ENCODE measurements at regions not wholly inside any gene's neighbourhood (a gene's known extent, or its start where the extent isn't known, plus 50 kb on each side); places are given as distances from the start of the nearest gene placed in this dataset.
"Not testable (repeated sequence)": the region's sequence is repeated elsewhere in the genome, so short reads cannot be mapped to it uniquely, and the experiment has no call there.

DNA sequence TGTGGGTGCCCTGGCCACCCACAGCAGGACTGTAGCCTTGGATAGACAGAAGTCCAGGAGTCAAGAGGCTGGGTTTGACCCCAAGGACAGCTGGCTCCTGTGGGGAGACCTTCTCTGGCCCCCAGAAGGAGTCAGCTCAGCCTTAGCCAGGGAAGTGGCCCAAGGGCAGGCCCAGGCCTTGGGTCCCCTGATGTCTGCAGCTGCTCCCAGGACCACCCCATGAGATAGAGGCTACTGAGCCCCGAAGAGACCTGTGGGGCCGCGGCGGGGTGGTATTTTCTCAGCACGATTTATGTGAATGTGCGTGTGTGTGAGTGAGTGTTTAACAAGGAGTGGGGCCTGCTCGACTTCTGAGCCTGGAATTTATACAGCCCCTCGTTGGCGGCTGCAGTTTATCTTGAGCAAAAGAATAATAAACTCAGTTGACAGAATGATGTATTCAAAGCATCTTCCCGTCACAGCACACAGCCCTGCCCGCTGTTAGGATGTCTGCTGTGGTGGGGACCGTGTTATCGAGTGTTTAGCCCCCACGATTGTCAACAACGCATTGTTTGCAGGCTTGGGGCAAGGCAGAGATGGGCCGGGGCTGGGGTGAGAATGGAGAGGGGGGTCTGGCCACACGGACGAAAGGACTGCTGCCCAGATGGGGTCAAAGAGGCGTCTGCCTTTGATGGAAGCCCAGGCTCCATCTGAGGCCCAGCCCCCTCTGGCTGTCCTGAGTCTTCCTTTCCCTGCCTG is 163.3 kb downstream of the VEGFA start:
- DNase-seq: no peak

DNA sequence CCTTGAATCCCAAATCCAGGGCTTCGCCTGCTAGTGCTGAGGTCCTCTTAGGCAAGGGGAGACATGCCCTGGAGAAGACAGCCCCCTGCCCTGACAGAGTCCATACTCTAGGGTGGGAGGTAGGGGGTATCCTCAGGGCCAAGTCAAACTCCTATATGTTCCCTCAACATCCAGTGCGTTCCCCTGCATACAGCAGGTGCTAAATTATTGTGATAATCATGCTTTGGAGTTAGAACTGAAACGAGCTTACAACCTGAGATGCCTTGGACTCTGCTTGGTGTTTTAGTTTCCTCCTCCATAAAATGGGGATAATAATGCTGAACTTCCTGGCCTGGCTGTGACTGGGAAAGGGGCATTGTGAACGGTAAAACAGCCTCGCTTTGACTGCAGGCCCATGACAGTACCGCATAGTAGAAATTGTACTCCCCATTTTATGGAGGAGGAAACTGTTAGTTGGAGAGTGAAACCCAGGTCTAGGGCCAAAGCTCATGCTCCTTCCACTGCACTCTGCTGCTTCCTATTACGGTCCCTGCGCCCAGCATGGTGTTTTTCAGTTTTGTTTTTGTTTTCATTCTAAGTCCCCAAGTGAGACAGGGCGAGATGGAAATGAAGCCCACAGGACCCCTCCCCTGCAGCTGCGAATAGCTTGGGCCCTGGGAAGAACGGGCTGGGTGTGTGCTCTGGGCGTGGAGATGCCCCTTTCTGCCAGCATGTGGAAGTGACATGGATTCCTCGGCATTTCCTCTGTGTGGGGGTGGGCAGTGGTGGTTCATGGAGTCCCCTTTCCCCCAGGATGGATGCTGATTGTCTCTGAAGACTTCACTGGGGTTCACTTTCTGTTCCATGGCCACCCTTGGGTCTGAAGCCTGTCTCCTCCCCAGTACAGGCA is 162.5 kb downstream of the VEGFA start:
- no peak for DNase-seq

DNA sequence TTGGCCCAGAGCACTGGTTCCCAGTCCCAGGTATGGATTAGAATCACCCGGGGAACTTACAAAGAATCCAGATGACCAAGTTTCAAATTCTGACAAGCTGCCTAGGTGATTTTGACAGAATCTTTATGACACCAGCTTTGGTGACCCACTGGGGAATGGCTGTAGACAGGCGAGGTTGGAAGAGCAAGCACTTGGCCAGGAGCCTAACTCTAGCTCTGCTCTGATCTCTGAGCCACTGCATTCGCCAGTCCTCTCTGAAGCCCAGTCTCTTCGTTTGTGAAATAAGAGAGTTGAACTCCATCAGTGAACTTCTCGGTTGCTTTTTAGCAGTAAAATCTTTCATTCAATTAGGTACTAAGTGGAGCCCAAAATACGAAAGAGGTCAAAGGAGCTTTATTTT is 161.2 kb downstream of the VEGFA start:
- DNase-seq: no peak

DNA sequence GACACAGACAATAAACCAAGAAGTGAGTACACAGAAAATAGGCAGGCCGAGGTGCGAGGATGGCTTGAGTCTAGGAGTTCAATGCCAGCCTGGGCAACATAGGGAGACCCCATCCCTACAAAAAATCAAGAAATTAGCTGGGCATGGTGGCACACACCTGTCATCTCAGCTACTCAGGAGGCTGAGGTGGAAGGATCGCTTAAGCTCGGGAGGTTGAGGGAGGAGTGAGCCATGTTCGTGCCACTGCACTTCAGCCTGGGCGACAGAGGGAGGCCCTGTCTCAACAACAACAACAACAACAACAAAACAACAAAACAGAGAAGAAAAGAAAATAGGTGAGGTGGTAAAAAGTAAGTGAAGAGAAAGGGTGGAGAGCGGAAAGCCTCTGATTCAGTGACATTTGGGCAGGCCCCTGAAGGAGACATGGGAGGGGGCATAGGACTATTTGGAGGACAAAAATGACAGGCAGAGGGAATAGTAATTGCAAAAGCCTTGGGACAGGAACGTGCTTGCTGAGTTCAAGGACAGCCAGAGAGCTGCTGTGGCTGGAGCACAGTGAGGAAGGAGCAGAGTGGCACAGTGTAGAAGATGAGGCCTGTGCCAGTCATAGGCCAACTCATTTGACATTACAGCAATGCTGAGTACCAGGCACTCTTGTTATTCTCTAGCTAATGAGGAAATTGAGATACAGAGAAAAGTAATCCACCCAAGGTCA is 160.6 kb downstream of the VEGFA start:
- DNase-seq: no peak

DNA sequence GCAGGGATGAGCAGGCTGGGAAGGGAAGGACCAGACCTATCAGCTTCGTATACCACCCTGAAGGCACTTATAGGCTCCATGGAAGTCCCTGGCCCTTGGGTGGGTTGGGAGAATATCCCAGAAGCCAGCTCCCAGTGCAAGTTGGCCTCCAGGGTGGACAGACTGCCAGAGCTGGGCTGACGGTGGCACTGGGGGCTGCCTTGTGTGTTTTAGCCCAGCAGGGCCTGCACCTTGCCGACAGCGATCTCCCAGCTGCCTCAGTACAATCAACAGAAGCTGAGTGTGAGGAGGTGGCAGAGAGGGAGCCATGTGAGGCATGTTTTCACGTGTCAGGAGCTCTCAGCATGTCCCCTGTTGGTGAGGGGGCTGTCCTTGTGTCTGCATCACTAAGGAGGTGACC is 159.5 kb downstream of the VEGFA start:
- DNase-seq: no peak

- DNase-seq: no peak
Measured at GRCh38 chr6:43927532-43928210, 157.7 kb downstream of the VEGFA start.

DNA sequence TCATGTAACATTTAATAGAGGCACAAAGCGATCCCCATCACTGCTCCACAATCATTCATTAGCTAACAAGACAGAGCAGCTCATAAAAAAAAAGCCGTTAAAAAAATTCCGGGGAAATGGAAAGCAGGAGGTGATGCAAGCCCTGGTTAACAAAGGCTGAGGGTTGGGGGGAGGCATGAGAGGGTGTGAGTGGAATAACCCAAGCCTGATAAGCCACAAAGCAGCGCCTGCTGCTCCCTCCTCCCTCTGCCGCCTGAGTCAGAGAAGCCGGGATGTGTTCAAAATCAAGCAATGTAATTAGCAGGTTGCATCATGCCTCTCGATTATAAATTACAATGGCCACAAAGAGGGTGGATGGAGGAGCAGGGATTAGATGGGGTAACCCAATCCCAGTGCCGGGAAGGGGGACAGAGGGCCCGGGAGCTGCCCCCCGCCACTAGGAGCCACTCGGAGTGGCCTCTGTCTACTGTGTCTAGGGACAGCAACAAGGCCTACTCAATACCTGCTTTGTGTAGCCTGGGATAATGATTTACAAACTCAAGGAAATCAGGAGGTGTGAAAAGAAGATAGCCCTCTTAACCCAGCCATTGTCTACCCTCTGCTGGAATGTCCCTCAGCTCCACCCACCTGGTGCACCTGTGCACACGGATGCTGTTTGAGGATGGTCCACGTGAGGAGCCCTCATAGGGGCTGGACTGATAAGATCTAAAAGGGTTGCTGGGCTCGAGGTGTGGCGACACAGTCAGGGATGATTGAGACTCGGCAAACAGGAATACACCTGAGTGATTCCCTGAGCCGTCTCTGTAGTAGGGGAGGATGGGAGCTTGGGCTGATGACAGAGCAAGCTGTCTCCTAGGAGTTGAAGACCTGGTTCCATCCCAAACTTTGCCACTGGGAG is 156.9 kb downstream of the VEGFA start:
- no peak for DNase-seq

GRCh38 chr6:43925636-43926139 is 155.7 kb downstream of the VEGFA start:
- DNase-seq: not testable (repeated sequence)

DNA sequence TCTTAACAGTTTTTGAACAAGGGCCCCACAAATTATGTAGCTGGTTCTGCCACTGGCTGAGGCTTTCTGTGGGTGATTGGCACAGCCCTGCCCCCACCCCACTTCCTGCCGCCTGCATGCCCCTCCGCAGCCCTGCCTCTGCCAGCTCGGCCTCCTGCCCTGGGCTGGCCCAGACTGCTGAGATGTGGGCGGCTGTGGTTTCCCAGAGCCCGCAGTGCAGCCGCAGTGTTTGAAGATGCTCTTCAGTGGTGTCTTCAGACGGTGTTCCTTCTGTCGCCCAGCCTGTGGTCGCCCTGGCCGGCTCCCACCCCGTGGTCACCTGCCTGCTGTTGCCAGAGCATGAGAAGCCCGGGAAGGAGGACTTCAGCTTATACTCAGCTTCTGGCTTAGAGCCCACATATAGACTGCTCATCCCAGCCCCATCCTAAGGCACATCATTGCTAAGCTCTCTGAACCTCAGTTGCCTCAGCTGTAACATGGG is 154.3 kb downstream of the VEGFA start:
- DNase-seq: peak; percentile 77

GRCh38 chr6:43923376-43924221 is 153.6 kb downstream of the VEGFA start:
- DNase-seq: no peak

DNA sequence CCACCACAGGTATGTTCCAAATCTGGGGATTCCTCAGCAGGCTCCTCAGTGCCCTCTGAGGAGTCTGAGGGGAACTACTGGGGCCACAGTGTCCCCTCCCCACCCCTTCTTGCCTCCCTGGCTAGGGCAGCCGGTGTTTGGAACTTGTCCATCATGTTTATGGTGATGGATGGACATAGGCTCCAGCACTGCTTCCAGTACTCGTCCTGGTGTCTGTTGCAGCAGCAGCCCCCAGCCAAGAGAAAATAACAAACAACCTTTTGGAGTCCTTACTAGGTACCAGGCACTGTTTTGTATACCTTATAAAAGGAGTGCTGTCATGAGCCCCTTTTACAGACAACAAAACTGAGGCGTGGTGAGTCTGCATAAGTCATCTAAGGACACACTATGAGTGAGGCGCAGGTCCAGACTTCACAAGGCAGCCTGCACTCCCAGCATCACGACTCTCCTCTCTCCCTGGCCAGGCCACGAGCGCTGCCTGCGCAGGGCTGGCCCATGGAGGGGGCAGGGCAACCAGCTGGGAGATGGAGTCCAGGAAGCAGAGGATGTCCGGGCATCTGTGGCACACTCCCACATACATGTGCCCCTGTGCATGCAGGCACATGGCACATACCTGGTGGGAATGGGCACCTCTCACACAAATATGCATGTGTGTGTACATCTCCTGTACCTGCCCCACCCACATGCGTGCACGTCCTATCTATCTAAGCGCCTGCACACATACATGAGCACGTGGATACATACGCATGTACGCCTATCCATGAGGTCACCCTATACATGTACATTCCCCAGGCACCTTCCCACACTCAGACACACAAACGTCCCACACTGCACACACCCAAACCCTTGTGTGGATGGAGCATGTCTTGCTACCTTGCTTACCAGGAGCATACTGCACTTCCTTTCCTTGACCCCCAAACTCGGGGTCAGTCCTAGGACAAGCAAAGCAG is 152.7 kb downstream of the VEGFA start:
- no peak for DNase-seq

- DNase-seq: no peak
Measured at GRCh38 chr6:43921548-43922425, 151.8 kb downstream of the VEGFA start.

- DNase-seq: no peak
Measured at GRCh38 chr6:43921039-43921438, 151.0 kb downstream of the VEGFA start.

DNA sequence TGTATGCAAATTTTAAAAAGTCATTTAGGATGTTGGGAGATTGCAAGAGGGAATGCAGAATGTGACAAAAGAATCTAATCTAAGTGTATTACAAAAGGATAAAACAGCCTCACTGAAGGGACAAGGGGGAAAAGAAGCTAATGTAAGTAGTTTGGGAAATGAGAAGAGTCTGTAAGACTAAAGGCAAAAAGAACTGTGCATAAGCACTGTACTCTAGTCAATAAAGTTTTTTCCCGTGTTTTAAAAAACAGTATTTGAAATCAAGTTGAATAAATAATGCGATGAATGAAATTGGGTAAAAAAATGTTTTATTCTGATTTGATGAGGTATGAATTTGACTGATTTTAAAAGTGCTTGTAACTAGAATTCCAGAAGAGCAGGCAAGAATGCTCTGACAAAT is 149.8 kb downstream of the VEGFA start:
- no peak for DNase-seq

GRCh38 chr6:43917878-43918382 is 147.9 kb downstream of the VEGFA start:
- DNase-seq: no peak

GRCh38 chr6:43916924-43917877 is 147.2 kb downstream of the VEGFA start:
- peak; percentile 65 for DNase-seq
